GM12873 (cell line): ENCODE measurements at regions not wholly inside any gene's neighbourhood (a gene's known extent, or its start where the extent isn't known, plus 50 kb on each side); places are given as distances from the start of the nearest gene placed in this dataset.
A peak's percentile ranks its signal among the peaks of the same experiment; 100 is the strongest.

Source experiments
- CTCF ChIP-seq: IDR thresholded peaks from 2 replicates; pipeline ENCODE4 v1.5.1; 2012; ENCODE audit warnings: low read depth, mild to moderate bottlenecking, moderate library complexity, low read length, control low read depth; ENCODE audit not compliant: insufficient read depth; ENCODE audit errors: missing control alignments

GRCh38 chr14:76551906-76552305 lies 176.0 kb downstream of the ESRRB start:
- no peak for TF ChIP-seq CTCF

GRCh38 chr14:76564471-76565422 lies 188.8 kb downstream of the ESRRB start:
- peak; percentile 25 for TF ChIP-seq CTCF

- TF ChIP-seq CTCF = no peak
These were observed 190.5 kb downstream of the ESRRB start for GRCh38 chr14:76566439-76566838.

GRCh38 chr14:76574416-76575095 lies 186.7 kb upstream of the VASH1 start:
- TF ChIP-seq CTCF = no peak

- no peak for TF ChIP-seq CTCF
These were observed 186.2 kb upstream of the VASH1 start for GRCh38 chr14:76575108-76575507.

GRCh38 chr14:76576047-76576741 lies 185.1 kb upstream of the VASH1 start:
- no peak for TF ChIP-seq CTCF

GRCh38 chr14:76577090-76577489 lies 184.2 kb upstream of the VASH1 start:
- TF ChIP-seq CTCF = no peak
